HG03558 (cell line): ENCODE measurements at regions not wholly inside any gene's neighbourhood (a gene's known extent, or its start where the extent isn't known, plus 50 kb on each side); places are given as distances from the start of the nearest gene placed in this dataset.
"Not testable (repeated sequence)": the region's sequence is repeated elsewhere in the genome, so short reads cannot be mapped to it uniquely, and the experiment has no call there.

ENCODE experiments used
- ATAC-seq: cut with Tn5 transposase; IDR thresholded peaks from one replicate; pipeline ENCODE4 v1.9.1; 2021; ENCODE audit warnings: moderate number of reproducible peaks; ENCODE audit not compliant: unreplicated experiment; ENCODE audit errors: extremely low read depth

DNA sequence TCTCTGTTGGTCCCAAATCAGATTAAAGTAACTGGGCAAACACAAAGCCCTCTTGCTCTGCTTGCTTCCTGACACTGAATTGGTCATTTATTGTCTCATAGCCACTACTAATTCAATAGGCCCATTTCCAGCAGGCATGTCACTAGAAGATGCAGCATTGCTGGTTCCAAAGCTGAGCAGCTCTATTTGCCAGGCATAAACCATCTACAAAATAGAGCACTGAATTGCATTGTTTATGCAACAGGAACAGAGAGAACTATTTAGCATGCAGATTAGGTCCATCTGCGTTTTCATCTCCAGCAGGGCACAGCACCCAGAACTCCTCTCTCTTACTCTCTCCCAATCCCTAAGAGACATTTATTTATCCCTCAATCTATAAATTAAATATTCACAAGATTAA lies 227.6 kb downstream of the SUCLG1 start:
- ATAC-seq: no peak

DNA sequence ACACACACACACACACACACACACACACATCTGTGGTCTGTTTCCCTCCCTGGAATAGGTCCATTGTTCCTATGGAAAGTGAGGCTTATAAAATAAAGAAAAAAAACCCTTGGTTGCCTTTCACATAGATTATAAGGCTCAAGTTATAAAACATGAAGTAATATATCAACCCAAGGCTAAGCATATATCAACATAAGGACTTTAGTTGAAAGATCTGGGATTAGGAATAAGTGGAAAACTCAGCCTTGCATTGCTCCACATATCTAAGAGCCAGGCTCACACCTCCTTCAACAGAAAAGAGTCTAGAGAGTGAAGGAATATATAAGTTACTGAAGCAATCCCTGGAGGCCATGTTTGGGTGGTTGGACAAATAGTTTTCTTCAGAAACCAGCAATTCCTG lies 235.0 kb downstream of the SUCLG1 start:
- no peak for ATAC-seq

DNA sequence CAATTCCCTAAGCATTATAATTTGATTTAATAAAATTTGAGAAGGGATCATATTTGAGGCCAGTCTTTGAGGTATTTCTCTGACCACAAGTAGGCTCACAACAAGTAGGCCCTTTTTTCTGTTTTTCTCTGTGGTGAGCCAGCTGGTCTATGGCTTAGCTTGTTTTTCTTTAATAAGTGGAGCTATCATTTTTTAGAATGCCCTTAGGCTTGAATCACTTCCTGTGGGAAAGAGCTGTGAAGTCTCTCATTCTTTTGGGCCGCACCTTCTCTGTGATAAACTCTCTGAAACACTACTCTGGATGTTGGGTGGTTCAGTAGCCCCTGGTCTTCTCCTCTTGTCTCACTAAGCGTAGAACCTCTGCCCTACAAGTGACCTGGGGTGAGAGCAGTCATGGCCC lies 235.9 kb downstream of the SUCLG1 start:
- no peak for ATAC-seq

DNA sequence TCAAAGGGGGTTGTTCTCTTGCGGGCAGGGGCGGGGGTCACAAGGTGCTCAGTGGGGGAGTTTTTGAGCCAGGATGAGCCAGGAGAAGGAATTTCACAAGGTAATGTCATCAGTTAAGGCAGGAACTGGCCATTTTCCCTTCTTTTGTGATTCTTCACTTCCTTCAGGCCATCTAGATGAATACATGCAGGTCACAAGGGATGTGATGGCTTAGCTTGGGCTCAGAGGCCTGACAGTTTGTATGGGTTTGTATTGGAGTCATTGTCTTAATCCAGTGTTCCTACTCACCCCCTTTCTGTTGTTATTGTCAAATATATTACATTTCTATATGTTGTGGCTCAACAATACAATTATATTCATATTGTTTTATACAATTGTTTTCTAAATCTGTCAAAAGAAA lies 238.0 kb downstream of the SUCLG1 start:
- not testable (repeated sequence) for ATAC-seq

DNA sequence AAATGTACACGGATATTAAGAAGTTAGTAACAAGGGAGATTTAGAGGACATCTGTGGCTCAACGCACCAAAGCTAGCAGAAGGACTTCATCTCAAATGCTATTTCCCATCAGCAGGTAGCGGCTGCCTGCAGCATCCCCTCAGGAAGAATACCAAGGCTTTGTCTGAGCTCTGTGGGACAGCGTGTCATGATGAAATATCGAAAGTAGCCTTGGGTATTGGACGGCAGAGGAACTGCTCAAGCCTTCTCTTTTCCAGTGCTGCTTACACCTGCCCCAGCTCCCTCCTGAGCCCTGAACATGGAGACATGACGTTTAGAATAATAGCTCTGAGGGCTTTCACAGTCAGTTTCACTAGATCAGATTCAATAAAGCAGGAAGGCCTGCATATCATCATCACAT lies 241.6 kb downstream of the SUCLG1 start:
- ATAC-seq: no peak

DNA sequence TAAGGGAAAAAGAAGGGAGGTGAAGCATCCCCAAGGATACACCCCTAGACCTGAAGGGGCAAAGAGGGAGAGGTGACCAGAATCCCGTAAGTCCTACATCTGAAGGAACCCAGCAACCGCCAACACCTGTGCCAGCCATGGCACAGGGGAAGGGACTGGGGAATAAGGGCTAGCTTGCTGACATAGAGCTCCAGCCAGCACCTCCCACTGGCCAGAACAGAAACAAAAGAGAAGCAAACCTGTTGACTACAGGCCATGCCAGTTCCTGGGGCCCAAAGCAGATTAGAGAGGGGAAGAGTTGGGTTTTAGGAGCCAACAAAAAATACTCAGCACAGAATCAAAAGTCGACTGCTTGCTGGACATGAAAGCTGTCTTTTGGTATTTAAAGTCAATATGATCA lies 244.6 kb downstream of the SUCLG1 start:
- no peak for ATAC-seq

DNA sequence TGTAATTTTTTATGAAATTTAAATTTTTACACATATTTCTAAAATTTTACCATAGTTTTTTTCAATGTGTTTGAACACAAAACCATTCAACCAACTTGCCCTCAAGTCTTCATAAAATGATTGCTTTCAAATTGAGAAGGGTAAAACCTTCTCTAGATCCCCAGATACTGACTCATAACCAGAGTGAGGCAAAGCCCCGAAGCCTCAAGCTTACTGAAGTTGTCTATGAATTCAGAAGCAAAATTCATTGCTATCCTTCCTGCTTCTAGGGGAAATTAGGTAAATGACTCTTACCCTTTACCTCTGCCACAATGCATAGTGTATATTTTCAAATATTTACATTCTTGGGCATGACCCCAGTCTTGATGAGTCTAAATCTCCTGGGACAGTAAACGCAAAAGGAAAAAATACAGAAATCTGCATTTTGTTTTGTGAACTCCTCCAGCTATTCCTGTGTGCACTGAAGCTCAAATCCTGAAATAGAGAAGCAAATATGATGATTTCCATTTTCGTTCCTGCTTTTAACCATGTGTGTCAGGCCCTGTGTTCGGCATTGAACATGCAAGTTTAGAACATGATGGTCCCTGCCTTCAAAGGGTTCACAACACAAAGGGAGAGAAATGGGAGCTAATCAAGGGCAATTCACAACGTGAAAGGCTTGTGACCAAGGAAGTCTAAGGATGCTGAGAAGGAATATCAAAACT lies 246.3 kb downstream of the SUCLG1 start:
- ATAC-seq: peak; percentile 96

DNA sequence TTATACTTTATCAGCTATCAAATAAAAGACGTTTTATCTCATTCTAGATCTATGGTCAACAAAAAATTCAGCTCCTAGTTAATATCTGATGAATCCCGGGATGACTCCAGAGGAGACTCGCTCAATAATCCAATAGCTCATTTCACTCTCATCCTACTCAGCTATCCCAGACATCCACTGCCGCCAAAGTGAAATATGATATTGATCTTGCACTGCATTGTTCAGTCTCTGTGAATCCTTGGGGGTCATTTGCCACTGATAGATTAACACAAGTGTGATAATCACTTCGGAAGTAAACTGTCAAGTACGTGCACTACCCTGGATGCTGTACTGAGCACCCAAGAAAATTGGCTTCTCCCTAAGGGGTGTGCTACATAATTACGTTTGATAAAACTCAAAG lies 249.1 kb downstream of the SUCLG1 start:
- no peak for ATAC-seq

DNA sequence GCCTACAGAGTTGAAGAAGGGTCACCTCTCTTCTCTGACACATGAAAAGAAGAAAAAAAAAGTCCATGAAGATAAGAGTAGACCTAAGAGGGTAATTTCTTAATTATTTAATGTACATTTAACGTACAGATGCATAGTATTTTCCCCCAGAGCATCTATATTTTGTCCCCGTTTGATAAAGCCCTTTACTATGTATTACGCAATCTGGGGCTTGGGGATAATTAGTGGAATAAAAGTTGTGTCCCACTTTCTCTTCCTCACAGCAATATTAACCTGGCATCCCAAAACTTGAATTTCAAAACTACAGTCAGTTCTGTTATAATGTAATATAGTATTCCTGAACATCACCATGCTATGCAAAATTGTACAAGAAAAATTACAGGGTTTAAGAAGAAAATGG lies 254.1 kb downstream of the SUCLG1 start:
- no peak for ATAC-seq

DNA sequence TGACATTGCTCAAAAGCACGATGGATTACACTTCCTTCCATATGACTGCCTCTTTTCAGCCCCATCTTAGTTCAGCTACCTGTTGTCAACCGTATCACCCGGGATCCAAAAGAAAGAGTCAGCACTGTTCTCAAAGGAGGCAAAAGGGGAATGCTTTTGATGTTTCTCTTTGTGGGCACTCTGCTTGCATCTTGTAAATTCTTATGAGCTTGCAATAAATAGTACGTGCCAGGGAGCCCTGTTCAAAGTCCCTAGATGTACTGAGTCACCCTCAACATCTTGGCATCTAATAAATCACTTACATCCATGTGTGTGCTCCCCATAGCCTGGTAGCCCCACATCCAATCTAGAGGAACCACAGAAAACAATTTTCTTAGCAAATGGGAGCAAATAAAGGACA lies 256.9 kb downstream of the SUCLG1 start:
- ATAC-seq: no peak

DNA sequence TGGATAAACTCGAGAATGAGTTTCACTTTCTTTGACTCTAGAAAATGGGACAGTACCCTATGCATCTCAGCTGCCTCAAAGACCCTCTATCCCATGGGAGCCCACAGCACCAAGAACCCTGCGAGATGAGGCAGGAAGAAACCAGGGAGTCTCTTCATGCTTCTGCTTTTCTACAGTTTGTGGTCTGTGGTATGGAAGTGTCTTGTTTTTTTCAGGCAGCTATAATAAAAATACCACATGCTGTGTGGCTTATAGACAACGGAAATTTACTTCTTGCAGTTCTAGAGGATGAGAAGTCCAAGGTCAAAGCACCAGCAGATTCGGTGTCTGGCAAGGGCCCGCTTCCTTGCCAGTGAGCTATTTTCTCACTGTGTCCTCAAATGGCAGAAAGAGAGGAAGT lies 257.9 kb downstream of the SUCLG1 start:
- no peak for ATAC-seq

DNA sequence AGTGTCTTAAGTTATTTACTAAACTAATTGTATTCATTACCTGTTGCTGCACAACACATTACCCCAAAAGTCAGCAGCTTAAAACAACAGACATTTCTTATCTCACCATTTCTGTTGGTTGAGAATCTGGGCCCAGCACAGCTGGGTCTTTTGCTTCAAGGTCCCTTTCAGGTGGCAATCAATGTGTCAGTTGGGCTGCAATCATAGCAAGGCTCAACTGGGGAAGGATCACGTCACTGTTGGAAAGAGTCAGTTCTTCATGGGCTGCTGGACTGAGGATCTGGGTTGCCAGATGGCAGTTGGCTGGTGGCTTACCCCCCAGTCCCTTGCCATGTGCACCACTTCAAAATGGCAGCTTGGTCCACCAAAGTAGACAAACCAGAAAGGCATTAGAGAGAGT lies 261.2 kb downstream of the SUCLG1 start:
- no peak for ATAC-seq

DNA sequence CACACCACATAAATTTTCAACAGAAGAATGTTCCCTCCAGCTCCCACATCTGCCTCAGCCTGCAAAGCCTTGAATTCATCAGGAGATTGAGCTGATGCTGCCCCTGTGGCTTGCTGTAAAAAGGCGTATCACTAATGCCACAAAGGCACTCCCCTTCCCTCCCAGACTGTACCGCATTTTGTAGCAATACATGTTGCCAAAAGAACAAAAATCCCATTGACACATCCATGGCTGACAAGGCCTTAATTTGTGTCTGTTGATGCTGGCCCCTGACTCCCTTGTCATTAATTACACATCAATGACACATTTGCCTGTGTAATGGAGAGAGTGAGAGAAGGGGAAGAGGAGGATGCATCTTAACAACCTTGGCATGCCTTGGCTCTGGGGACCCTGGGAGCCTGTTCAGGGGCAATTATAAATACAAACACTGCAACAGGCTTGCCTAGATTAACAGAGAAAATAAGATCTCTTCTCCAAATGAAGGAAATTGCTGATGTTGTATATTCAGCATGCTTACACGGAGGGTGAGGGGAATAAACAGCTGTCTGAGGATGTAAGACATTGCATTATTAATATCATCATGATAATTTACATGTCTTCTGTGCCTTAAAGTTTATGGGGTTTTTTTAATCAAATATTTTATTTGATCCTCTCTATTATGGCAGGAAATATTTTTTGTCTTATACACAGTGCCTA lies 264.0 kb downstream of the SUCLG1 start:
- ATAC-seq: no peak

DNA sequence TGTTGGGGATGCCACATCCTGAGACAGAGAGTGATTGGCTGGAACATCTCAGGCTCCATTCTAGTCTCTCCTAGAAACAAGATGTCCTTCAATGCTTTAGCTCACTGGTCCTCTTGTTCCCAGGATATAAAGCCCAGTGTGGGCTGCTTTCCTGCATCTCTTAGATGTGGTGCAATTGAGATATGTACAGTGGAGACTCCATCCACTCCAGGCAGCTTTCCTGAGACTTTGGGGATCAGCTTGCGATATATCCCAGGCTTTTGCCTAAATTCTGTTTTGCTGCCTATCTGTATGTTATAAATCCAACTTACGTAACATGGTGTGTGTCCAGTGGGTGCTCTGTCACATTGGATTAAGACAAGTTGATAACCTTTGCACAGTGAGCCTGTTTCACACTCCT lies 264.9 kb downstream of the SUCLG1 start:
- ATAC-seq: no peak

DNA sequence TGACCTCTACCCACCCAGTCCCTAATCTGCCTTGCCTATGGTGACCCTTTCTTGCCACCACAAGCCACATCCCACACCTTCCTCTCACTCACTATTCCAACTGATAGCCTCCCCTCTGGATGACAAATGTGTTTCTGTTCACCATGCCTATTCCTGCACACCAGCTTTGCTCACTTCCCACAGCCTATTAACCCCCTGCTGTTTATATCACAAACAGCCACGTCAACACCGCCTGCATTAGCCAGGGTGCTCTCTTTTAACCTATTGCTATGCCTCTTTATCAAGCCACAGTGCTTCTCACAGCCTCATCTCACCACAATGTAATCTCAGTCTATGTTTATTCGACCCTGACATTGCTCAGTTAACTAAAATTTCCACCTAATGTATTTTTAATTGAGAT lies 271.8 kb downstream of the SUCLG1 start:
- ATAC-seq: no peak

DNA sequence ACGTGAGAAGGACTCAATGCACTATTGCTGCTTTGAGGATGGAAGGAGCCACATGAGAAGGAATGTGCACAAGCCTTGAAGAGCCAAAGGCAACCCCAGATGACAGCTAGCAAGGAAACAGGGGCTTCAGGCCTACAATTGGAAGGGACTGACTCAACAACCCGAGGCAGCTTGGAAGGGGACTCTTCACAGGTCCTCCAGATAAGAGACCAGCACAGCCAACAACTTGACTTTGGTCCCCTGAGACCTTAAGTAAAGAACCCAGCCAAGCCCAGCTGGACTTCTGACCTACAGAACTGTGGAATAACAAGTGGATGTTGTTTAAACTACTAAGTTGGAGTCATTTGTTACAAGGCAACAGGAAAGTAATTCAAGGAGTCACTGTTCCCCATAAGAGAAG lies 277.2 kb downstream of the SUCLG1 start:
- no peak for ATAC-seq

DNA sequence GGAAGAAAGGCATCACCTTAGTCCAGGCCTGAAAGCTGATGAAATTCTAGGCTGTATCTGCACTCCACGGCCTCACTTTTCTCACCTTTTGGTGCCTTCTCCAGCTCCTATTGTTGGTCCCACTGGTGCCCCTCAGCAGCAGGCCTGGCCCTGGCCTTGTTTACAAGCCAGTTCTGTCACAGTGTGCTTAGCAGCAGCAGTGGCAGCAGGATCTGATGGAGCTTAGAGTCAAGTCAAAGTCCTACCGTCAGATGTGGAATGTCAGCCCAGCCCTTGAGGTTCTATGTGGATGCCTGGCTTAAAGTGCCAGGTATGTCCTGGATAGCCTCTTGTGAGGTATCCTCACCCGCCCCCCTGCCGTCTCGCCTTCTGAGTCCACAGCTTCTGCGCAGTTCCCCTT lies 281.3 kb downstream of the SUCLG1 start:
- no peak for ATAC-seq

DNA sequence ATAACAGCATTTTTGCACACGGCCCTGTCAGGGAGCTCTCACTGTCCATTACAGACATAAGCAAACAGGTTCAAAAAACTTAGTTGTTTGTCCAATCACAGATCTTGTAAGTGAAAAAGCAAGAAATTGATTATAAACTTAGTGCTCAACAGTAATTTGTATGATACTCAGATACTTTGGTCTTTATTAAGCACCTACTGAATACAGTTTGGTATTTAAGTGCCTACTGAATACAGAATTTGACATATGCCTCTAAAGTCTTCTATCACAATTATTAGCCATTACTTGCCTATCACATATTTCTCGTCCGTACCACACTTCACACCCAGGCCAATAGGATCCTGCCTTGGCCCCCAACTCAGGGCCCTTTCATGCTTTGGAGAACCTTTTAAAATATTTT lies 283.1 kb downstream of the SUCLG1 start:
- no peak for ATAC-seq

DNA sequence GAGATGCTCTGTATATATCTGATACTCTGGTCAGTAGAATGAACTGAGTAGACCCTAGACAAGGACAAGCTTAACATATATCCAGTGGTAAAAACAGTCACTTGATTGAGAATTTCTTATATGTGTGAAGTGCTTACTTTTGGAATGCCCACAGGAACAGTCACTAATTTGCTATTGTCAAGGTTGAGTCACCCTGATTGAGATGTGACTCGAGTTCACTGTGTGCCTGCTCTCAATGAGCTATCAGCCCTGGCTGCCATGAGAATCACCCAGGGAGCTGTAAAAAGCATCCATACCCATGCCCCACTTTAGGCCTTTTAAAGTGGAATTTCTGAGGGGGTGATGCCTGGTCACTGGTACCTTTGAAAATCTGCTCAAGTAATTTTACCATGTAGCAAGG lies 283.7 kb downstream of the SUCLG1 start:
- ATAC-seq: no peak

DNA sequence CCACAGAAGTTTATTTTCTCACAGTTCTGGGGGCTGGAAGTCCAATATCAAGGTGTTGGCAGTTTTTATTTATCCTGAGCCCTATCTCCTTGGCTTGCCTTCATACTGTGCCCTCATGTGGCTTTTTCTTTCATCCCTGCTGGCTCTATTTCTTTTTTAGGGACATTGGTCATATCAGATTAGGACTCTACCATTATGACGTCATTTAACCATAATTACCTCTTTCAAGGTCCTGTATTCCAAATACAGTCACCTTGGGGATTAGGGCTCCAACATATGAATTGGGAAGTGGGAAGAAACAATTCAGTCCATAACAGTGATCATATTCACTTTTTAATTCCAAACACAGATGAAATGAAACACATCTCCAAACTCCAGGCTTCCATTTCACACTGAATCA lies 286.0 kb downstream of the SUCLG1 start:
- ATAC-seq: no peak

DNA sequence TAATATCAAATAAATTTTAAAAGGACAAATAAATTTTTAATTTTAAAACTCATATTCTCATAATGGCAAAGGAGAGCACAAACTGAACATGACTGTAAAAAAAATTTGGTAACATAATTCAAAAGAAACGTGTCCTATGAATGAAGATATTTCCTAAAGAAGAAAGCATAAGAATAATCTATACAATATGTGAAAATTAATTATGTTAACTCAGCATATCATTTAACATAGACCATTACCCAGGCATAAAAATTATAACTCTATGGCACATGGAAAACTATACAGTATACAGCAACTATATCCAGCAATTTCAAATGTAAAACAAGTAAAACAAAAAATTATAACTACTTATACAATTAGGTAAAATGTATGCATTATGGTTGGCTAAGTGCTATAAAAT lies 288.1 kb downstream of the SUCLG1 start:
- no peak for ATAC-seq

DNA sequence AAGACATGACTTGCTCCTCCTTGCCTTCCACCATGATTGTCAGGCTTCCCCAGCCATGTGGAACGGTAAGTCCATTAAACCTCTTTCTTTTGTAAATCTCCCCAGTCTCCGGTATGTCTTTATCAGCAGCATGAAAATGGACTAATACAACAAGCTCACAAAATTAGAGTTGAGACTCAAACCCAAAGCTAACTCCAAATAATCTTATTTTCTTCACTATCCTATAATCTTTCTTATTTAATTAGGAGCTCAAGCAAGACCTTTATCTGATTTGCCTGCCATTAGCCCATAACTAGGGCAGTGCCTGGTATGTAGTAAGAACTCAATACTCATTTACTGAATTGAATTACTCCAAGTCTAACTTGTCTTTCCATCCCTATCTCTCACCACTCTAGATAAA lies 289.2 kb downstream of the SUCLG1 start:
- no peak for ATAC-seq
